ENCODE measurements at regions not wholly inside any gene's neighbourhood (a gene's known extent, or its start where the extent isn't known, plus 50 kb on each side); places are given as distances from the start of the nearest gene placed in this dataset.

DNA sequence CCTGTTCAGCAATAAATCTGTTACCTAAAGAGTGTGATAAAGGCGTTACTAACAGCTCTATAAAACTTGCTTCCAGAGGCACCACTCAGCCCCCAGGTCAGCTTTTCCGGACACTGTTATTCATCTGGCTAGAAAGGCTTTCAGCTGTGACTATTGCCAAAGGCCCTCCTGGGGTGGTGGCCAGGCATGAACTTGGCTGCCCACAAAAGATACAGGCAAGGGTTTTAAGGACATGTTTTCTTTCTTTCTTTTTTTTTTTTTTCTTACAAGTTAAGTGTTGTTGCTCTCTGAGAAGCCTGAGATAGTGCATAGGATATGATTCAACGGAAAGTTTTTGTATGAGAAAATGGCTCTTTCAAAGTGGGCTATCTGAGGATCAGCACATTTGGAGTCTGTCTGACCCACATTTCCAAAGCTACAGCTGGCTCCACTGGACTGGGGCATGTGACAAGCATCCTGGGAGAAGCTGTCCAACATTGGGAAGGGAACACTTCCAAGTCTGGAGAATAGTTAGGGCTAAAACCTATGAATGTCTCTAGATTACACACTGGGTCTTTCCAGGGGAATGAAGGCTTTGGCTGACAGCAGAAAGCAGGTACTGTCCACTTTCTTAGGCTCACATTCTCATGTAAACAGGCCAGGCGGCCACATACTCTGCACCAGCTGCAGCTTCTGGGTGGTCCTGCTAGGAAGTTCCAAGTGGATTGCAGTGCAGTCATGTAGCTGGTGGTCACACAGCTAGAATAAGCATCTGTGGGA lies 639.7 kb downstream of the LMO4 start:
- H3K9me3 ChIP-seq (ENCODE audit: low read length): no peaks in the 10 kb centered on the region
- no TSS peak for BruUV-seq (replicated peaks)
- intact Hi-C loops (cut with micrococcal nuclease; ENCODE audit: unreplicated experiment): no loop called here
- H3K4me3 ChIP-seq (ENCODE audit: low read depth, low read length, poor library complexity, severe bottlenecking): no peak overlapping the region
- POLR2A ChIA-PET: no interaction called here
- H3K4me2 ChIP-seq (ENCODE audit: low read length): no peak overlapping the region
- H3K9me2 ChIP-seq (ENCODE audit: insufficient read depth, low read length): no peaks in the 10 kb centered on the region
- no peak overlapping the region for H3K27ac ChIP-seq (ENCODE audit: low read depth, low read length, poor library complexity, severe bottlenecking)
- H3K36me3 ChIP-seq (ENCODE audit: insufficient read depth, low read length): no peaks in the 10 kb centered on the region
- CTCF ChIA-PET (ENCODE audit: unreplicated experiment): no interaction called here
- no peak for DNase-seq (ENCODE audit: low spot score)
- H3K4me1 ChIP-seq (ENCODE audit: insufficient read depth, low read length, poor library complexity, severe bottlenecking): no peaks in the 10 kb centered on the region
- TF ChIP-seq EZH2phosphoT487 (IDR thresholded peaks at IDR 0.05; ENCODE audit: borderline replicate concordance, low read depth, low read length): no peak
- TF ChIP-seq, protein P1, sequence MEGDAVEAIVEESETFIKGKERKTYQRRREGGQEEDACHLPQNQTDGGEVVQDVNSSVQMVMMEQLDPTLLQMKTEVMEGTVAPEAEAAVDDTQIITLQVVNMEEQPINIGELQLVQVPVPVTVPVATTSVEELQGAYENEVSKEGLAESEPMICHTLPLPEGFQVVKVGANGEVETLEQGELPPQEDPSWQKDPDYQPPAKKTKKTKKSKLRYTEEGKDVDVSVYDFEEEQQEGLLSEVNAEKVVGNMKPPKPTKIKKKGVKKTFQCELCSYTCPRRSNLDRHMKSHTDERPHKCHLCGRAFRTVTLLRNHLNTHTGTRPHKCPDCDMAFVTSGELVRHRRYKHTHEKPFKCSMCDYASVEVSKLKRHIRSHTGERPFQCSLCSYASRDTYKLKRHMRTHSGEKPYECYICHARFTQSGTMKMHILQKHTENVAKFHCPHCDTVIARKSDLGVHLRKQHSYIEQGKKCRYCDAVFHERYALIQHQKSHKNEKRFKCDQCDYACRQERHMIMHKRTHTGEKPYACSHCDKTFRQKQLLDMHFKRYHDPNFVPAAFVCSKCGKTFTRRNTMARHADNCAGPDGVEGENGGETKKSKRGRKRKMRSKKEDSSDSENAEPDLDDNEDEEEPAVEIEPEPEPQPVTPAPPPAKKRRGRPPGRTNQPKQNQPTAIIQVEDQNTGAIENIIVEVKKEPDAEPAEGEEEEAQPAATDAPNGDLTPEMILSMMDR (conservative IDR thresholded peaks at IDR 0.05; ENCODE audit: low read length): no peak
- no peak overlapping the region for H2AFZ ChIP-seq (ENCODE audit: low read length)
- H4K20me1 ChIP-seq (ENCODE audit: insufficient read depth, low read length): no peaks in the 10 kb centered on the region
- H3K79me2 ChIP-seq (ENCODE audit: insufficient read depth, low read depth, low read length): no peaks in the 10 kb centered on the region

DNA sequence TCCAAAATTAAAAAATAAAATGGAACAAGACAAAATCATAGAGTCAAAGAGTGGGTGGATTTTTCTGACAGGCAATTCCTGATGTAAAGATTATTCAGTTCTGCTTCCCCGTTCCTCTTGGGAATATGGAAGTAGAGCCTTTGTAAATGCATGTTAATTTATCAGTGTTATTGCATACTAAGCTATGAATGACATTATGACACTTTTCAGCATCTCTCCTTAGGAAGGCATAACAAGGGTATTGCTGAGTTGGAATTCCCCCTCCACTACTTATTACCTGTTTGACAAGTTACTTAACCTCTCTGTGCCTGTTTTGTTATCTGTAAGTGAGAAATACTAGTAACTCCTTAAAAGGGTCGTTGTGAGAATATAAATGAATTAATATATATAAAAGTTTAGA lies 640.4 kb downstream of the LMO4 start:
- H3K9me3 ChIP-seq (ENCODE audit: low read length): no peaks in the 10 kb centered on the region
- CTCF ChIA-PET (ENCODE audit: unreplicated experiment): no interaction called here
- no TSS peak for BruUV-seq (replicated peaks)

DNA sequence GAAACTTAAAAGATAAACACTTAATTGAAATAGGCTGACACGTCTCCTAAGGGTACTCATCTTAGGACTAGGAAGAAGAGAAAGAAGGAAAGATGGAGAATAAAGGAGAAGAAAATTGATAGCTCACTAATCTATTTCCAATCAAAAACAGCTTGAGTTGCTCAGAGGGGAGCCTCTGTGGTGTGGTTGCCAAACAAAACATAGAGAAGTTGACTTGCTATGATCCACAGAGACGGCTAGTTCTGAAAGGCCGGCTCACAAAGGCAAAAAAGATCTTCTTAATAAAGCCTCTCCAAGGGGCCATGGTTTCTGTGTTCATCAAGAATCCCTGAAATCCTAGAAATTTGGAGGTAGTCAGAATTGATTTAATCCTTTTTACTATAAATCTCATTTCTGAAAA lies 644.1 kb downstream of the LMO4 start:
- no peaks in the 10 kb centered on the region for H3K9me2 ChIP-seq (ENCODE audit: insufficient read depth, low read length)
- TF ChIP-seq EZH2phosphoT487 (IDR thresholded peaks at IDR 0.05; ENCODE audit: borderline replicate concordance, low read depth, low read length): no peak
- TF ChIP-seq, protein P1 (conservative IDR thresholded peaks at IDR 0.05; ENCODE audit: low read length): no peak
- no peak overlapping the region for H2AFZ ChIP-seq (ENCODE audit: low read length)
- no peak for DNase-seq (ENCODE audit: low spot score)
- no peaks in the 10 kb centered on the region for H3K9me3 ChIP-seq (ENCODE audit: low read length)
- no peaks in the 10 kb centered on the region for H3K79me2 ChIP-seq (ENCODE audit: insufficient read depth, low read depth, low read length)
- no peak overlapping the region for H3K4me3 ChIP-seq (ENCODE audit: low read depth, low read length, poor library complexity, severe bottlenecking)
- no peaks in the 10 kb centered on the region for H3K36me3 ChIP-seq (ENCODE audit: insufficient read depth, low read length)
- H4K20me1 ChIP-seq (ENCODE audit: insufficient read depth, low read length): no peaks in the 10 kb centered on the region
- no peak overlapping the region for H3K27ac ChIP-seq (ENCODE audit: low read depth, low read length, poor library complexity, severe bottlenecking)
- intact Hi-C loops (cut with micrococcal nuclease; ENCODE audit: unreplicated experiment): no loop called here
- CTCF ChIA-PET (ENCODE audit: unreplicated experiment): no interaction called here
- no peak overlapping the region for H3K4me2 ChIP-seq (ENCODE audit: low read length)
- BruUV-seq (replicated peaks): no TSS peak
- no peaks in the 10 kb centered on the region for H3K4me1 ChIP-seq (ENCODE audit: insufficient read depth, low read length, poor library complexity, severe bottlenecking)
- POLR2A ChIA-PET: no interaction called here

More for the DNA sequence above, 640.4 kb downstream of the LMO4 start:
- Histone ChIP-seq H3K4me3 (ENCODE audit: low read depth, low read length, poor library complexity, severe bottlenecking) (no peak overlapping the region), H2AFZ (ENCODE audit: low read length) (no peak overlapping the region), H4K20me1 (ENCODE audit: insufficient read depth, low read length) (no peaks in the 10 kb centered on the region), H3K4me2 (ENCODE audit: low read length) (no peak overlapping the region), H3K36me3 (ENCODE audit: insufficient read depth, low read length) (no peaks in the 10 kb centered on the region), H3K27ac (ENCODE audit: low read depth, low read length, poor library complexity, severe bottlenecking) (no peak overlapping the region), H3K4me1 (ENCODE audit: insufficient read depth, low read length, poor library complexity, severe bottlenecking) (no peaks in the 10 kb centered on the region), H3K79me2 (ENCODE audit: insufficient read depth, low read depth, low read length) (no peaks in the 10 kb centered on the region), H3K9me2 (ENCODE audit: insufficient read depth, low read length) (no peaks in the 10 kb centered on the region)
- TF ChIP-seq, protein P1 (conservative IDR thresholded peaks at IDR 0.05; ENCODE audit: low read length): no peak
- no peak for TF ChIP-seq EZH2phosphoT487 (IDR thresholded peaks at IDR 0.05; ENCODE audit: borderline replicate concordance, low read depth, low read length)
- no peak for DNase-seq (ENCODE audit: low spot score)
- POLR2A ChIA-PET: no interaction called here
- intact Hi-C loops (cut with micrococcal nuclease; ENCODE audit: unreplicated experiment): no loop called here

Measured in OCI-LY7 (cell line).